SK-N-SH (cell line): ENCODE measurements at regions not wholly inside any gene's neighbourhood (a gene's known extent, or its start where the extent isn't known, plus 50 kb on each side); places are given as distances from the start of the nearest gene placed in this dataset.

Source experiments
- CTCF ChIA-PET: fragments of 300-600, 350-600 bp; formaldehyde crosslinking; extraction: SDS; loops from one replicate; lab custom pipeline; 2021; lab: Yijun Ruan, JAX
- POLR2A ChIA-PET: fragments of 350-600 bp; sonication (Branson Sonifier 250); formaldehyde crosslinking; extraction: SDS; loops from one replicate; lab custom pipeline; 2020; ENCODE audit warnings: antibody characterized with exemption, inconsistent platforms; lab: Yijun Ruan, JAX
- DNase-seq: peaks from one replicate; pipeline ENCODE4 v3.0.0; 2012
- H2AFZ ChIP-seq: fragments of 200-600 bp; sonication (generic); 2 replicates; pipeline ENCODE4 v1.8.1; 2016; ENCODE audit warnings: antibody characterized with exemption, mild to moderate bottlenecking, low read depth
- H3F3A ChIP-seq: fragments of 200-600 bp; sonication (generic); replicated peaks from 2 replicates; pipeline ENCODE3; 2016; ENCODE audit warnings: antibody characterized with exemption, mild to moderate bottlenecking; ENCODE audit not compliant: insufficient read depth
- H3K27ac ChIP-seq, 2 experiments: fragments of 200-500 bp in 1 of 2; fragments of 200-600 bp in 1 of 2; sonication (Bioruptor generic) in 1 of 2; sonication (generic), shearing (Covaris generic) in 1 of 2; 2 replicates each; pipeline versions ENCODE4 v1.5.1 to v1.6.1; 2014 to 2016; ENCODE audit warnings: low read depth in 2 of 2, inconsistent platforms in 1 of 2, low read length in 1 of 2, mild to moderate bottlenecking in 1 of 2, mixed read lengths in 1 of 2
- H3K27me3 ChIP-seq: fragments of 200-600 bp; sonication (generic), shearing (Covaris generic); 2 replicates; pipeline ENCODE4 v1.6.1; 2016; ENCODE audit warnings: mixed run types; ENCODE audit not compliant: insufficient read depth
- H3K36me3 ChIP-seq, 2 experiments: fragments of 200-500 bp in 1 of 2; fragments of 200-600 bp in 1 of 2; sonication (Bioruptor generic) in 1 of 2; sonication (generic) in 1 of 2; replicated peaks in 1 of 2; 2 replicates each; pipeline versions ENCODE3 to v1.5.1; 2014 to 2016; ENCODE audit warnings: low read length in 1 of 2, mild to moderate bottlenecking in 1 of 2; ENCODE audit not compliant: insufficient read depth in 2 of 2, control insufficient read depth in 1 of 2
- H3K4me1 ChIP-seq, 2 experiments: fragments of 200-500 bp in 1 of 2; fragments of 200-600 bp in 1 of 2; sonication (Bioruptor generic) in 1 of 2; sonication (generic), shearing (Covaris generic) in 1 of 2; 2 replicates each; pipeline versions ENCODE4 v1.5.1 to v1.6.1; 2014 to 2016; ENCODE audit warnings: low read depth in 1 of 2, low read length in 1 of 2, mixed run types in 1 of 2; ENCODE audit not compliant: insufficient read depth in 2 of 2, control insufficient read depth in 1 of 2
- H3K4me2 ChIP-seq: fragments of 200-600 bp; sonication (generic), shearing (Covaris generic); 2 replicates; pipeline ENCODE4 v1.6.1; 2017; ENCODE audit warnings: mixed run types
- H3K4me3 ChIP-seq, 2 experiments: fragments of 200-500 bp in 1 of 2; fragments of 200-600 bp in 1 of 2; sonication (Bioruptor generic) in 1 of 2; sonication (generic), shearing (Covaris generic) in 1 of 2; 2 replicates each; pipeline versions ENCODE4 v1.5.1 to v1.8.1; 2014 to 2016; ENCODE audit warnings: low read depth in 2 of 2, inconsistent platforms in 1 of 2, low read length in 1 of 2, mild to moderate bottlenecking in 1 of 2, mixed read lengths in 1 of 2, moderate library complexity in 1 of 2
- H3K79me2 ChIP-seq: fragments of 200-600 bp; sonication (generic); 2 replicates; pipeline ENCODE4 v1.8.1; 2017; ENCODE audit warnings: mild to moderate bottlenecking; ENCODE audit not compliant: insufficient read depth
- H3K9ac ChIP-seq: fragments of 200-600 bp; sonication (generic); 2 replicates; pipeline ENCODE4 v1.6.1; 2017; ENCODE audit warnings: mixed run types
- H3K9me2 ChIP-seq: fragments of 200-600 bp; sonication (generic); 2 replicates; pipeline ENCODE4 v1.6.1; 2017; ENCODE audit warnings: mixed run types
- H3K9me3 ChIP-seq: fragments of 200-600 bp; sonication (generic); 2 replicates; pipeline ENCODE4 v1.6.1; 2017; ENCODE audit warnings: mixed run types, mild to moderate bottlenecking, moderate library complexity
- H4K20me1 ChIP-seq: fragments of 200-600 bp; sonication (generic); 2 replicates; pipeline ENCODE4 v1.6.1; 2017; ENCODE audit warnings: mild to moderate bottlenecking, mixed run types; ENCODE audit not compliant: insufficient read depth
- CTCF ChIP-seq: fragments of 200-600 bp; sonication (generic); IDR thresholded peaks from 2 replicates; pipeline ENCODE4 v1.6.1; 2017; ENCODE audit warnings: antibody characterized with exemption, mild to moderate bottlenecking, moderate library complexity
- EP300 ChIP-seq, 2 experiments: IDR thresholded peaks; 2 replicates each; pipeline versions ENCODE4 v1.4.0 to v1.6.1; 2012; ENCODE audit warnings: borderline replicate concordance in 1 of 2, low read depth in 1 of 2, low read length in 1 of 2
- EZH2phosphoT487 ChIP-seq: fragments of 200-600 bp; sonication (generic); IDR thresholded peaks from 2 replicates; pipeline ENCODE4 v1.6.1; 2017; ENCODE audit warnings: low read depth, mixed run types, mild to moderate bottlenecking, antibody characterized with exemption, moderate library complexity, borderline replicate concordance
- FOSL2 ChIP-seq: IDR thresholded peaks from 2 replicates; pipeline ENCODE4 v1.4.0; 2012; ENCODE audit warnings: low read depth, mild to moderate bottlenecking, moderate library complexity, borderline replicate concordance
- FOXJ3 ChIP-seq: sonication (generic); formaldehyde crosslinking; IDR thresholded peaks from 2 replicates; pipeline ENCODE4 v1.5.1; 2020; ENCODE audit warnings: mild to moderate bottlenecking, missing genetic modification reagents
- FOXM1 ChIP-seq: IDR thresholded peaks from 2 replicates; pipeline ENCODE4 v1.4.0; 2012; ENCODE audit warnings: low read depth, mild to moderate bottlenecking
- GATA2 ChIP-seq: sonication (generic); formaldehyde crosslinking; IDR thresholded peaks from 2 replicates; pipeline ENCODE4 v1.5.0; 2020; ENCODE audit warnings: mild to moderate bottlenecking, missing genetic modification reagents
- IRF3 ChIP-seq: fragments of 150-350 bp; IDR thresholded peaks from 2 replicates; pipeline ENCODE4 v1.6.1; 2016; ENCODE audit warnings: mild to moderate bottlenecking, low read depth, low read length
- JUND ChIP-seq: IDR thresholded peaks from 2 replicates; pipeline ENCODE4 v1.4.0; 2012
- MAX ChIP-seq: IDR thresholded peaks from 2 replicates; pipeline ENCODE4 v1.4.0; 2012; ENCODE audit warnings: low read depth
- MEF2A ChIP-seq: IDR thresholded peaks from 2 replicates; pipeline ENCODE4 v1.4.0; 2012; ENCODE audit warnings: low read depth, borderline replicate concordance
- MXI1 ChIP-seq: IDR thresholded peaks from 2 replicates; pipeline ENCODE4 v1.6.1; 2012; ENCODE audit warnings: mild to moderate bottlenecking, low read depth, low read length, improper control_type of control experiment
- NFIC ChIP-seq: IDR thresholded peaks from 2 replicates; pipeline ENCODE4 v1.4.0; 2012; ENCODE audit warnings: borderline replicate concordance
- NRF1 ChIP-seq: IDR thresholded peaks from 2 replicates; pipeline ENCODE4 v1.6.1; 2012; ENCODE audit warnings: low read depth, mild to moderate bottlenecking, low read length
- RCOR1 ChIP-seq: fragments of 150-350 bp; IDR thresholded peaks from 2 replicates; pipeline ENCODE4 v1.6.1; 2017; ENCODE audit warnings: antibody characterized with exemption, low read length
- RFX5 ChIP-seq: IDR thresholded peaks from 2 replicates; pipeline ENCODE4 v1.6.1; 2012; ENCODE audit warnings: mild to moderate bottlenecking, improper control_type of control experiment, low read length
- RXRA ChIP-seq: IDR thresholded peaks from 2 replicates; pipeline ENCODE4 v1.4.0; 2012; ENCODE audit warnings: low read depth, mild to moderate bottlenecking, borderline replicate concordance
- SMC3 ChIP-seq: IDR thresholded peaks from 2 replicates; pipeline ENCODE4 v1.6.1; 2012; ENCODE audit warnings: low read depth, low read length, improper control_type of control experiment
- USF1 ChIP-seq: IDR thresholded peaks from 2 replicates; pipeline ENCODE4 v1.4.0; 2012; ENCODE audit warnings: low read depth, borderline replicate concordance
- WGBS: methylation state at CpG from one replicate; pipeline ENCODE4 v1.1.6; 2017; ENCODE audit warnings: low lambda C conversion rate; 5-methylcytosine and 5-hydroxymethylcytosine counted together
- TF ChIP-seq, protein P1 (sequence below): IDR thresholded peaks from 2 replicates; pipeline ENCODE4 v1.4.0; 2012; ENCODE audit warnings: low read depth, borderline replicate concordance

- no peak for TF ChIP-seq MEF2A
- TF ChIP-seq RCOR1: no peak
- TF ChIP-seq RXRA: no peak
- TF ChIP-seq FOXM1: no peak
- no peak for TF ChIP-seq EZH2phosphoT487
- TF ChIP-seq JUND: no peak
- no peak for TF ChIP-seq EP300 (IDR thresholded peaks at IDR 0.05; ENCODE audit: borderline replicate concordance in 1 of 2, low read depth in 1 of 2, low read length in 1 of 2)
- TF ChIP-seq NRF1: no peak
- no peak for TF ChIP-seq MAX
- no peak for TF ChIP-seq RFX5
- no peak for TF ChIP-seq IRF3
- CTCF ChIA-PET: interaction anchor here (0.8 to 5.4 kb wide), 3 partner anchors 16 to 199 kb away, joined by 3 to 28 read pairs (median 3); no protein-coding TSS in a partner anchor
Observed at GRCh38 chr11:129315781-129316579, 59.7 kb upstream of the BARX2 start.

GRCh38 chr11:129314371-129314770 is 61.3 kb upstream of the BARX2 start:
- Histone ChIP-seq H3K9me3 (no peaks in the 10 kb centered on the region), H3K27ac (no peak overlapping the region), H3F3A (no peaks in the 10 kb centered on the region), H3K4me3 (no peak overlapping the region), H3K9ac (no peak overlapping the region), H3K79me2 (no peaks in the 10 kb centered on the region), H3K4me1 (peaks cover 0 to 6% of the 10 kb centered on the region in 2 experiments; a peak in 1 of 4 replicates), H3K27me3 (no peaks in the 10 kb centered on the region), H4K20me1 (no peaks in the 10 kb centered on the region), H3K4me2 (no peak overlapping the region), H2AFZ (no peak overlapping the region), H3K36me3 (no peaks in the 10 kb centered on the region), H3K9me2 (no peaks in the 10 kb centered on the region)
- POLR2A ChIA-PET: no interaction called here
- CTCF ChIA-PET: no interaction called here
- DNase-seq: no peak
- 78% methylated on average over 3 of the region's 3 CpGs for WGBS
- TF ChIP-seq RCOR1 (no peak), SMC3 (no peak), RFX5 (no peak), CTCF (no peak), FOSL2 (no peak), IRF3 (no peak), USF1 (no peak), NFIC (no peak), GATA2 (CRISPR knock-in tag) (no peak), FOXJ3 (CRISPR knock-in tag) (no peak), MXI1 (no peak)
- TF ChIP-seq, protein P1, sequence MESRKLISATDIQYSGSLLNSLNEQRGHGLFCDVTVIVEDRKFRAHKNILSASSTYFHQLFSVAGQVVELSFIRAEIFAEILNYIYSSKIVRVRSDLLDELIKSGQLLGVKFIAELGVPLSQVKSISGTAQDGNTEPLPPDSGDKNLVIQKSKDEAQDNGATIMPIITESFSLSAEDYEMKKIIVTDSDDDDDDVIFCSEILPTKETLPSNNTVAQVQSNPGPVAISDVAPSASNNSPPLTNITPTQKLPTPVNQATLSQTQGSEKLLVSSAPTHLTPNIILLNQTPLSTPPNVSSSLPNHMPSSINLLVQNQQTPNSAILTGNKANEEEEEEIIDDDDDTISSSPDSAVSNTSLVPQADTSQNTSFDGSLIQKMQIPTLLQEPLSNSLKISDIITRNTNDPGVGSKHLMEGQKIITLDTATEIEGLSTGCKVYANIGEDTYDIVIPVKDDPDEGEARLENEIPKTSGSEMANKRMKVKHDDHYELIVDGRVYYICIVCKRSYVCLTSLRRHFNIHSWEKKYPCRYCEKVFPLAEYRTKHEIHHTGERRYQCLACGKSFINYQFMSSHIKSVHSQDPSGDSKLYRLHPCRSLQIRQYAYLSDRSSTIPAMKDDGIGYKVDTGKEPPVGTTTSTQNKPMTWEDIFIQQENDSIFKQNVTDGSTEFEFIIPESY: no peak

More at GRCh38 chr11:129315781-129316579, 59.7 kb upstream of the BARX2 start:
- no peaks in the 10 kb centered on the region for H3F3A ChIP-seq
- no peaks in the 10 kb centered on the region for H3K9me2 ChIP-seq
- no peaks in the 10 kb centered on the region for H3K27me3 ChIP-seq
- H3K4me2 ChIP-seq: no peak overlapping the region
- H3K4me3 ChIP-seq: no peak overlapping the region
- H3K9ac ChIP-seq: no peak overlapping the region
- no peaks in the 10 kb centered on the region for H3K79me2 ChIP-seq
- POLR2A ChIA-PET: no interaction called here
- no peaks in the 10 kb centered on the region for H3K9me3 ChIP-seq
- H3K4me1 ChIP-seq: peaks cover 0 to 6% of the 10 kb centered on the region in 2 experiments; a peak in 1 of 4 replicates
- no peaks in the 10 kb centered on the region for H4K20me1 ChIP-seq
- no peak overlapping the region for H2AFZ ChIP-seq
- DNase-seq: no peak
- no peaks in the 10 kb centered on the region for H3K36me3 ChIP-seq
- 67% methylated on average over 10 of the region's 12 CpGs for WGBS
- no peak overlapping the region for H3K27ac ChIP-seq
